ENCODE measurements at regions not wholly inside any gene's neighbourhood (a gene's known extent, or its start where the extent isn't known, plus 50 kb on each side); places are given as distances from the start of the nearest gene placed in this dataset.
A peak's percentile ranks its signal among the peaks of the same experiment; 100 is the strongest.

DNA sequence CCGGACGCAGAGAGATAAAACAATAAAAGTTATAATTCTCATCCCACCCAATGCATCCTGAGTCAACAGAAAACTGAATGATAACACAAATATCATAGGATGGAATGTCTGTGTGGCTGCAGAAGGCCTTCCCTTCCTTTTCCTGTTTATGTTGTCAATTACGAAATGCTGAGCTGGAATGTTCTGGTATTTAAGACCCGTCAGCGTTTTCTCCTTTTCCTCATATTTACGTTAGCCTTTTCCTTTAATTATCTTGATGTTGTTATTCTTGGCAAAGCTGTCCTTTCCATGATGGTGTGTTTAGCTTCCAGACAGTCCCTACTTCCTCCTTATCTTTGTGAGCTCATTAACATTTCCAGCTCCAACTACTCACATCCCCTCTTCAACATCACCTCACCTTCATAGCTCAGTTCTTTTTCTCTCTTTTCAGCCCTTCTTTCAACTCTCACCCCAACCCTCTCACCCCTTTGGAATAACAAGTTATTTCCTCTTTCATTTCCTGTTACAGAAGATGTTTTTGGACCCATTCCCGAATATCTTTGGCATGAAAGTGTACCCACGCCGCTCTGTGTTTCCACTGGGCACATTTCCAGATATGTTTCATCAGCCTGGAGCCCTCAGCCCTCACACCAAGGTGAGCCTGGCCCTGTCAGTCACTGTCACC lies 221.6 kb downstream of the NR2F1-AS1 start:
- intact Hi-C loops (cut with DNase I) = no loop called here
- H3K27ac ChIP-seq = no peak overlapping the region
- H3K9me3 ChIP-seq = no peaks in the 10 kb centered on the region
- DNase-seq = no peak
- peak; percentile 34 to 40 for ATAC-seq
- H3K4me1 ChIP-seq = peaks cover 8% of the 10 kb centered on the region
- H3K4me3 ChIP-seq = no peak overlapping the region
- no peaks in the 10 kb centered on the region for H3K36me3 ChIP-seq
- TF ChIP-seq, protein P1, sequence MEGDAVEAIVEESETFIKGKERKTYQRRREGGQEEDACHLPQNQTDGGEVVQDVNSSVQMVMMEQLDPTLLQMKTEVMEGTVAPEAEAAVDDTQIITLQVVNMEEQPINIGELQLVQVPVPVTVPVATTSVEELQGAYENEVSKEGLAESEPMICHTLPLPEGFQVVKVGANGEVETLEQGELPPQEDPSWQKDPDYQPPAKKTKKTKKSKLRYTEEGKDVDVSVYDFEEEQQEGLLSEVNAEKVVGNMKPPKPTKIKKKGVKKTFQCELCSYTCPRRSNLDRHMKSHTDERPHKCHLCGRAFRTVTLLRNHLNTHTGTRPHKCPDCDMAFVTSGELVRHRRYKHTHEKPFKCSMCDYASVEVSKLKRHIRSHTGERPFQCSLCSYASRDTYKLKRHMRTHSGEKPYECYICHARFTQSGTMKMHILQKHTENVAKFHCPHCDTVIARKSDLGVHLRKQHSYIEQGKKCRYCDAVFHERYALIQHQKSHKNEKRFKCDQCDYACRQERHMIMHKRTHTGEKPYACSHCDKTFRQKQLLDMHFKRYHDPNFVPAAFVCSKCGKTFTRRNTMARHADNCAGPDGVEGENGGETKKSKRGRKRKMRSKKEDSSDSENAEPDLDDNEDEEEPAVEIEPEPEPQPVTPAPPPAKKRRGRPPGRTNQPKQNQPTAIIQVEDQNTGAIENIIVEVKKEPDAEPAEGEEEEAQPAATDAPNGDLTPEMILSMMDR (IDR thresholded peaks at IDR 0.05) = no peak
- H3K27me3 ChIP-seq (ENCODE audit: low read depth) = no peaks in the 10 kb centered on the region

DNA sequence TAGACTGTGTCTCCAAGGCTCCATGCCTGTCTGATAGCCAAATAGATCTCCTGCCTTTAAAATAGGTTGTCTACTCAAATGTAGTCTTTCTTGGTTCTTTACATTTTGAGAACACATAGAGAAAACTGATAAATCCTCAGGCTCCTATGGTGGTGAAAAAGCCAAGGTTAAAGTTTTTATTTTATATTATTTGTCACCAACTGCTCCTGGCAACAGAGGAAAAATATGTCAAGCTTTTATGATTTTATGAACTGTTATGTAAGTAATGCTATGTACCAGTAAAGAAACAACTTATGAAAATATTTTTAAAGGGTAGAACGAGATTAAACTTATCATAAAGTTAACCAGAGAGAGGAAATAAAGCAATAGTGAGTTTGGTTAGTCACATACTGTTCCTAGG lies 222.8 kb downstream of the NR2F1-AS1 start:
- H3K4me3 ChIP-seq = no peak overlapping the region
- intact Hi-C loops (cut with DNase I) = no loop called here
- peaks cover 8% of the 10 kb centered on the region for H3K4me1 ChIP-seq
- no peaks in the 10 kb centered on the region for H3K9me3 ChIP-seq
- H3K36me3 ChIP-seq = no peaks in the 10 kb centered on the region
- no peaks in the 10 kb centered on the region for H3K27me3 ChIP-seq (ENCODE audit: low read depth)
- no peak overlapping the region for H3K27ac ChIP-seq
- ATAC-seq = no peak
- no peak for DNase-seq
- TF ChIP-seq, protein P1 (IDR thresholded peaks at IDR 0.05) = no peak

DNA sequence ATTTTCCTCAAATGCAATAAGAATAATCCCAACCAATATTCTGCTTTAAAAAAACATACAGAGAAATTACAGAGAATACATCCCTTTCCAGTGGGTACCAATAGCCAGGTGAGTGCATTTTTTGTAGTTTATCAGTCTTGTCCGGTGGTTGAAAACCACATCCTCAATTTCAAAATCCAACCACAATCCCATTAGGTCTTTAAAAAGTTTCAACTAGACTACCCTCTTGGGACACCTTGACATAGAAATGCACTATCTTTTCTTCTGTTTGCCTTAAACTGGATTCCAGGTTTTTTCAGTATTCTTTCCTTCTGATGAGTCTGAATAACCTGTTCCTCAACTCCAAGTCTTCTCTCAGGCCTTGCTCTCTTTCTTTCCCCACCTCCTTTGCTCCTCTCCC lies 223.3 kb downstream of the NR2F1-AS1 start:
- Histone ChIP-seq H3K27ac (no peak overlapping the region), H3K36me3 (no peaks in the 10 kb centered on the region), H3K4me3 (no peak overlapping the region), H3K27me3 (ENCODE audit: low read depth) (no peaks in the 10 kb centered on the region), H3K9me3 (no peaks in the 10 kb centered on the region), H3K4me1 (peaks cover 8% of the 10 kb centered on the region)
- TF ChIP-seq, protein P1 (IDR thresholded peaks at IDR 0.05) = no peak
- intact Hi-C loops (cut with DNase I) = no loop called here
- no peak for ATAC-seq
- no peak for DNase-seq

DNA sequence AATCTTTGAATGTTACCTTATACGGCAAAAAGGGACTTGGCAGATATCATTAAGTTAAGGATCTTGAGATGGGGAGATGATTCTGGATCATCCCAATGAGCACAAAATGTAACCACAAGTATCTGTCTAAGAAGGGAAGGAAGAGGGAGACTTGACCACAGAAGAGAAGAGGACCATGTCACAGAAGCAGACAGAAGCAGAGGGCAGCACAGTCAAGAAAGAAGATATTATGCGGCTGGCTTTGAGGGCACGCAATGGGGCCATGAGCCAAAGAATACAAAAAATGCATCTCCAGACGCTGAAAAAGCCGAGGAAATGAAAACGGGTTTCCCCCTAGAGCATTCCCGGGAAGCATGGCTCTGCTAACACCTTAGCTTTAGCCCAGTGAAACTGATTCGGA lies 225.3 kb downstream of the NR2F1-AS1 start:
- DNase-seq = no peak
- intact Hi-C loops (cut with DNase I) = no loop called here
- H3K27ac ChIP-seq = no peak overlapping the region
- peaks cover 8% of the 10 kb centered on the region for H3K4me1 ChIP-seq
- no peaks in the 10 kb centered on the region for H3K9me3 ChIP-seq
- TF ChIP-seq, protein P1 (IDR thresholded peaks at IDR 0.05) = no peak
- H3K36me3 ChIP-seq = no peaks in the 10 kb centered on the region
- ATAC-seq = no peak
- H3K27me3 ChIP-seq (ENCODE audit: low read depth) = no peaks in the 10 kb centered on the region
- no peak overlapping the region for H3K4me3 ChIP-seq

DNA sequence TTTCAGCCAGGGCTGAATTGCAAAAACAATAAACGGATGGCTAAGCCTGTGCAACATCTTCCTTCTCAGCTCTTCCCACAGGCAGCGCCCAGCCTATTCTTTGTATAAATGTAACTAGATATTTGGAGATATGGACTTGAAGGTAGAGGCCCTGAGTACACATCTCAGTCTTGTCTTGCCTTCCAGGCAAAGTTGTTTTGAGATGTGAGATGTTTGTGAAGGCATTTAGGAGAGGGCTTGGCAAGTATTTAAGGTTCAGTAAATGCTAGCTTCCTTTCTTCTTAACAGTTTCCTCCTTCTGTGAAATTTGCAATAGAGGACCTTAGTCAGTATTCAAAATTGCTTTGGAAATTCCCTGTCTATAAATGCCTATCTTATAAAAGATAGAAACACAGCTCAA lies 228.8 kb downstream of the NR2F1-AS1 start:
- intact Hi-C loops (cut with DNase I) = no loop called here
- Histone ChIP-seq H3K27me3 (ENCODE audit: low read depth) (no peaks in the 10 kb centered on the region), H3K27ac (no peak overlapping the region), H3K36me3 (no peaks in the 10 kb centered on the region), H3K4me3 (no peak overlapping the region), H3K4me1 (no peaks in the 10 kb centered on the region), H3K9me3 (no peaks in the 10 kb centered on the region)
- ATAC-seq = no peak
- DNase-seq = no peak
- TF ChIP-seq, protein P1 (IDR thresholded peaks at IDR 0.05) = no peak

All from lower lobe of right lung (tissue), 2 donors.